IMR-90 (cell line): ENCODE measurements at regions not wholly inside any gene's neighbourhood (a gene's known extent, or its start where the extent isn't known, plus 50 kb on each side); places are given as distances from the start of the nearest gene placed in this dataset.

Source experiments
- ATAC-seq: fragments of 200-7000 bp; cut with Tn5 transposase; 2 replicates; pipeline ENCODE4 v1.9.1; 2020; ENCODE audit warnings: low read depth, mild to moderate bottlenecking, moderate library complexity
- BruUV-seq: library from RNA; stranded (reverse); fragments of 400-500 nt; replicated peaks from 2 replicates; lab custom pipeline; 2021; lab: Mats Ljungman, UMichigan
- CTCF ChIA-PET: fragments of 300-600 bp; formaldehyde crosslinking; extraction: SDS; loops from one replicate; lab custom pipeline; 2021; ENCODE audit warnings: antibody characterized with exemption; lab: Yijun Ruan, JAX
- POLR2A ChIA-PET: fragments of 300-600 bp; sonication (Branson Sonifier 250); formaldehyde crosslinking; loops from one replicate; lab custom pipeline; 2022; ENCODE audit warnings: antibody characterized with exemption; ENCODE audit not compliant: unreplicated experiment; lab: Charles Lee
- DNase-seq: peaks from one replicate; pipeline ENCODE4 v3.0.0; 2013
- H2AFZ ChIP-seq: replicated peaks from 2 replicates; pipeline ENCODE3; 2013; ENCODE audit warnings: low read length, mild to moderate bottlenecking; ENCODE audit not compliant: poor library complexity
- H2AK5ac ChIP-seq: 2 replicates; pipeline ENCODE4 v1.6.1; 2013; ENCODE audit warnings: low read depth, low read length, inconsistent platforms
- H2AK9ac ChIP-seq: replicated peaks from 2 replicates; pipeline ENCODE3; 2013; ENCODE audit warnings: mild to moderate bottlenecking, low read depth, low read length, moderate library complexity; ENCODE audit not compliant: poor library complexity
- H2BK120ac ChIP-seq: 2 replicates; pipeline ENCODE4 v1.6.1; 2013; ENCODE audit warnings: low read depth, low read length, inconsistent platforms
- H2BK15ac ChIP-seq: 3 replicates; pipeline ENCODE4 v1.6.1; 2013; ENCODE audit warnings: low read depth, low read length, inconsistent platforms
- H2BK20ac ChIP-seq: 2 replicates; pipeline ENCODE4 v1.6.1; 2013; ENCODE audit warnings: low read depth, mild to moderate bottlenecking, inconsistent platforms, low read length, moderate library complexity
- H2BK5ac ChIP-seq: 2 replicates; pipeline ENCODE4 v1.6.1; 2013; ENCODE audit warnings: mild to moderate bottlenecking, low read depth, low read length, inconsistent platforms; ENCODE audit not compliant: poor library complexity, severe bottlenecking
- H3K14ac ChIP-seq: replicated peaks from 2 replicates; pipeline ENCODE4 v1.6.1; 2013; ENCODE audit warnings: low read depth, low read length, inconsistent platforms
- H3K18ac ChIP-seq: 2 replicates; pipeline ENCODE4 v1.6.1; 2013; ENCODE audit warnings: low read depth, low read length, control low read depth
- H3K23ac ChIP-seq: 2 replicates; pipeline ENCODE4 v1.6.1; 2013; ENCODE audit warnings: low read depth, low read length, inconsistent platforms
- H3K27ac ChIP-seq: 2 replicates; pipeline ENCODE4 v1.5.1; 2013; ENCODE audit warnings: mild to moderate bottlenecking, control low read depth, low read length; ENCODE audit not compliant: insufficient read depth
- H3K27me3 ChIP-seq: 2 replicates; pipeline ENCODE4 v1.6.1; 2013; ENCODE audit warnings: low read length; ENCODE audit not compliant: control insufficient read depth, insufficient read depth
- H3K36me3 ChIP-seq: 2 replicates; pipeline ENCODE4 v1.6.1; 2013; ENCODE audit warnings: low read length, mixed read lengths; ENCODE audit not compliant: control insufficient read depth, insufficient read depth
- H3K4ac ChIP-seq: 2 replicates; pipeline ENCODE4 v1.6.1; 2013; ENCODE audit warnings: low read depth, low read length, inconsistent platforms
- H3K4me1 ChIP-seq: 2 replicates; pipeline ENCODE4 v1.6.1; 2013; ENCODE audit warnings: low read length, mixed read lengths; ENCODE audit not compliant: control insufficient read depth, insufficient read depth
- H3K4me2 ChIP-seq: 2 replicates; pipeline ENCODE4 v1.6.1; 2013; ENCODE audit warnings: low read depth, mild to moderate bottlenecking, control low read depth, low read length, moderate library complexity
- H3K4me3 ChIP-seq: 2 replicates; pipeline ENCODE4 v1.5.1; 2013; ENCODE audit warnings: low read depth, mild to moderate bottlenecking, control low read depth, low read length, moderate library complexity; ENCODE audit not compliant: insufficient read depth
- H3K56ac ChIP-seq: 2 replicates; pipeline ENCODE4 v1.6.1; 2013; ENCODE audit warnings: low read length, inconsistent platforms; ENCODE audit not compliant: insufficient read depth; ENCODE audit errors: extremely low read depth
- H3K79me1 ChIP-seq, 2 experiments: 2 replicates each; pipeline ENCODE4 v1.6.1; 2013; ENCODE audit warnings: low read length in 2 of 2, inconsistent platforms in 1 of 2, low read depth in 1 of 2
- H3K9ac ChIP-seq: 2 replicates; pipeline ENCODE4 v1.6.1; 2013; ENCODE audit warnings: low read depth, low read length, control low read depth
- H3K9me1 ChIP-seq: 2 replicates; pipeline ENCODE4 v1.6.1; 2013; ENCODE audit warnings: low read length, inconsistent platforms; ENCODE audit not compliant: insufficient read depth
- H3K9me3 ChIP-seq: 2 replicates; pipeline ENCODE4 v1.6.1; 2013; ENCODE audit warnings: low read length; ENCODE audit not compliant: control insufficient read depth, insufficient read depth
- H4K20me1 ChIP-seq: 2 replicates; pipeline ENCODE4 v1.6.1; 2013; ENCODE audit warnings: low read length, inconsistent platforms; ENCODE audit not compliant: insufficient read depth
- H4K5ac ChIP-seq: 2 replicates; pipeline ENCODE4 v1.6.1; 2013; ENCODE audit warnings: mild to moderate bottlenecking, low read depth, low read length, control low read depth
- H4K8ac ChIP-seq, 2 experiments: 2 replicates each; pipeline ENCODE4 v1.6.1; 2013; ENCODE audit warnings: low read depth in 2 of 2, low read length in 2 of 2, control low read depth in 1 of 2, inconsistent platforms in 1 of 2
- H4K91ac ChIP-seq: 2 replicates; pipeline ENCODE4 v1.6.1; 2013; ENCODE audit warnings: low read depth, low read length, inconsistent platforms; ENCODE audit not compliant: insufficient read depth
- CEBPB ChIP-seq: IDR thresholded peaks from 2 replicates; pipeline ENCODE4 v1.6.1; 2012; ENCODE audit warnings: low read depth, low read length, improper control_type of control experiment
- CTCF ChIP-seq: conservative IDR thresholded peaks from 2 replicates; pipeline ENCODE4 v1.5.1; 2012; ENCODE audit warnings: mild to moderate bottlenecking, low read depth, low read length, improper control_type of control experiment
- RAD21 ChIP-seq: IDR thresholded peaks from 2 replicates; pipeline ENCODE4 v1.6.1; 2012; ENCODE audit warnings: low read length, improper control_type of control experiment
- RFX5 ChIP-seq: IDR thresholded peaks from 2 replicates; pipeline ENCODE4 v1.8.0; 2012; ENCODE audit warnings: low read depth, mild to moderate bottlenecking, low read length, moderate library complexity
- SMC3 ChIP-seq: fragments of 150-350 bp; IDR thresholded peaks from 2 replicates; pipeline ENCODE4 v1.6.1; 2016; ENCODE audit warnings: low read depth, mild to moderate bottlenecking, antibody characterized with exemption, low read length, moderate library complexity
- WGBS, 2 experiments: methylation state at CpG; one replicate each; pipeline versions ENCODE4 v1.1.5 to v1.1.7; 2013; ENCODE audit warnings: missing lambda C conversion rate in 2 of 2; ENCODE audit not compliant: insufficient read length in 1 of 2; ENCODE audit errors: extremely low coverage in 2 of 2; 5-methylcytosine and 5-hydroxymethylcytosine counted together
- dilution Hi-C: fragments of 300-500 bp; cut with HindIII; formaldehyde crosslinking; loops from one replicate; pipeline ENCODE4 v1.14.3; 2018; ENCODE audit warnings: low sequenced_read_pairs; ENCODE audit not compliant: unreplicated experiment
- in situ Hi-C: fragments of 300-500 bp; cut with MboI; formaldehyde crosslinking; loops from 3 replicates; pipeline ENCODE4 v1.14.3; 2019; ENCODE audit warnings: low sequenced_read_pairs, inconsistent platforms, mixed read lengths
- intact Hi-C: fragments of 100-400 bp; cut with micrococcal nuclease; formaldehyde crosslinking; loops from 2 replicates; pipeline ENCODE4 v1.10.0; 2022

- Histone ChIP-seq H3K23ac (no peak overlapping the region), H3K9me1 (no peaks in the 10 kb centered on the region; the same call in 1 of the 2 replicates), H2AFZ (no peak overlapping the region), H2BK120ac (no peak overlapping the region), H2AK9ac (no peak overlapping the region), H3K4me3 (no peak overlapping the region), H4K91ac (no peak overlapping the region), H3K36me3 (no peaks in the 10 kb centered on the region), H3K56ac (no peak overlapping the region), H3K18ac (no peak overlapping the region), H2BK15ac (no peak overlapping the region), H3K4me2 (no peak overlapping the region), H2AK5ac (no peak overlapping the region), H3K27me3 (peaks cover 20% of the 10 kb centered on the region), H4K5ac (no peak overlapping the region), H3K4ac (no peak overlapping the region), H3K27ac (no peak overlapping the region), H4K20me1 (no peaks in the 10 kb centered on the region), H2BK5ac (no peak overlapping the region), H3K14ac (no peak overlapping the region), H3K79me1 (no peaks in the 10 kb centered on the region), H3K4me1 (no peaks in the 10 kb centered on the region), H3K9me3 (no peaks in the 10 kb centered on the region), H4K8ac (no peak overlapping the region), H3K9ac (no peak overlapping the region), H2BK20ac (no peak overlapping the region)
- in situ Hi-C loops (loop anchor here (25.0 kb wide), 1 partner anchor 246 kb away; no protein-coding TSS in a partner anchor), dilution Hi-C loops (no loop called here), intact Hi-C loops (loop anchor here (1.0 to 2.0 kb wide), 3 partner anchors 119 to 243 kb away; partner anchors contain the start of gene RASGRP1)
- BruUV-seq: no TSS peak
- ATAC-seq: peak; percentile 94
- TF ChIP-seq RAD21 (peak; percentile 85), RFX5 (no peak), CTCF (peak; percentile 86), SMC3 (peak; percentile 91), CEBPB (no peak)
- ChIA-PET POLR2A (no interaction called here), CTCF (interaction anchor here (0.6 to 1.2 kb wide), 9 partner anchors 9 to 243 kb away, joined by 3 to 8 read pairs (median 4); partner anchors contain the start of gene RASGRP1)
- DNase-seq: peak; percentile 53
- WGBS, 2 experiments: no CpG with 5 or more reads among the region's 2 CpGs
These were observed 119.0 kb upstream of the RASGRP1 start for GRCh38 chr15:38683382-38684242.
